ENCODE measurements at regions not wholly inside any gene's neighbourhood (a gene's known extent, or its start where the extent isn't known, plus 50 kb on each side); places are given as distances from the start of the nearest gene placed in this dataset.

DNA sequence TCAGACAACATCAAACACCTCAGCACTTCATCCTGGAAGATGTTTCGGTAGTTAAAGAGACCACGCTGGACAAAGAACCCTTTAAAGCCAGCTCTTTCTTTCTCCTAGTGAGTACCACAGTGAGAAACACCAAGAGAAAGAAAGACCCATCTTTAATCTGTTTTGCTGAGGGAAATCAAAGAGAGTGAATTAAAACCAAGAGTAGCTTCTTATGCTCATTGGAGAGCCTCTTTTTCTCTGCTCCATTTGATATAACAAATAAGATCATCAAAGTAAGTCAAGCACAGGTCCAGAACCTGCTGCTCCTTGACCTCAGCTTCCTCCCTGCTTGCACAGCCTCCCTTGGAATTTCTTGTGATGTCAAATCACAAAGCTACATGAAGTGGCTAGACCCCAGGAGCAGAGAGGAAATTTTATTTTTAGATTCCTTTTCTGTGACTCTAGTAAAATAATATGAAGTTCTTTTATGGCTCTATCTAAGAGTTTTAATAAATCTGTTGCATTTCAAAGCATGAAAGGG, 436.4 kb downstream of the C3orf38 start:
- POLR2A ChIA-PET = no interaction called here
- no peak overlapping the region for H2AFZ ChIP-seq (ENCODE audit: low read depth)

DNA sequence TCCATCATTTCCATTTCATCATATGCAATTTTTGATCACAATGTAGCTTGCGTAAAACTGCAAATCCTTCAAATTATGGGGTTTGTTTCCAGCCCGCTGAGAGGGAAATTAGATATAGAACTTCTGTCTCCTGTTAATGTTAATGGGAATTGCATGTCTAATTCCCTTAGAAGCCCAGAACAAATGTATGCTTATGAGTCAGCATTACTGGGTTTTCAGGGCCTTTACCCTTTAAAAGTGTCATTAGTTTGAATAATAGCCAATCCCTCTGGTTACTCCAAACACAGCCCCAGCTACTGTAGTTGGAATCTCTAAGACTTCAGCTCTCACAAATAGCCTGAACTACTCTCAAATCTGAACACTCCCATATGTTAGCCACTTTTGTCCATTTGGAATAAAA, 439.4 kb downstream of the C3orf38 start:
- no peak overlapping the region for H3K4me3 ChIP-seq (ENCODE audit: low read depth in 2 of 2, low read length in 1 of 2)
- no peak overlapping the region for H2AFZ ChIP-seq (ENCODE audit: low read depth)
- WGBS (ENCODE audit: low lambda C conversion rate) = 1% methylated on average over 2 of the region's 2 CpGs
- ChIA-PET CTCF (no interaction called here), POLR2A (no interaction called here)
- no peaks in the 10 kb centered on the region for H3K9me3 ChIP-seq
- H3K4me2 ChIP-seq = no peak overlapping the region
- H3K27me3 ChIP-seq (ENCODE audit: insufficient read depth) = no peaks in the 10 kb centered on the region
- no peaks in the 10 kb centered on the region; a peak in 1 of 4 replicates for H3K4me1 ChIP-seq (ENCODE audit: control insufficient read depth in 1 of 2, insufficient read depth in 2 of 2, low read depth in 1 of 2, low read length in 1 of 2)
- no peaks in the 10 kb centered on the region for H4K20me1 ChIP-seq (ENCODE audit: insufficient read depth)
- no peak overlapping the region for H3K9ac ChIP-seq
- no peak for DNase-seq
- no peaks in the 10 kb centered on the region for H3K36me3 ChIP-seq (replicated peaks in 1 of 2; ENCODE audit: control insufficient read depth in 1 of 2, insufficient read depth in 2 of 2, low read length in 1 of 2)
- H3F3A ChIP-seq (replicated peaks; ENCODE audit: insufficient read depth) = no peaks in the 10 kb centered on the region
- no peaks in the 10 kb centered on the region for H3K79me2 ChIP-seq (ENCODE audit: insufficient read depth)
- H3K27ac ChIP-seq (ENCODE audit: low read depth in 2 of 2, low read length in 1 of 2) = no peak overlapping the region
- 0 out of 2 replicates have a peak, but pooled peaks cover 3% of the 10 kb centered on the region for H3K9me2 ChIP-seq
- no peak for TF ChIP-seq TEAD4 (IDR thresholded peaks at IDR 0.05; ENCODE audit: borderline replicate concordance, insufficient read depth)
- no peak for TF ChIP-seq JUND (IDR thresholded peaks at IDR 0.05)
- TF ChIP-seq RCOR1 (IDR thresholded peaks at IDR 0.05; ENCODE audit: low read length) = no peak

More for the DNA sequence above, 436.4 kb downstream of the C3orf38 start:
- H3K4me2 ChIP-seq = no peak overlapping the region
- WGBS (ENCODE audit: low lambda C conversion rate) = 3% methylated on average over 2 of the region's 2 CpGs
- no peak overlapping the region for H3K9ac ChIP-seq
- H3K4me3 ChIP-seq (ENCODE audit: low read depth in 2 of 2, low read length in 1 of 2) = no peak overlapping the region
- H3K36me3 ChIP-seq (replicated peaks in 1 of 2; ENCODE audit: control insufficient read depth in 1 of 2, insufficient read depth in 2 of 2, low read length in 1 of 2) = no peaks in the 10 kb centered on the region
- H3K9me3 ChIP-seq = no peaks in the 10 kb centered on the region
- no peaks in the 10 kb centered on the region for H4K20me1 ChIP-seq (ENCODE audit: insufficient read depth)
- TF ChIP-seq, protein P1, sequence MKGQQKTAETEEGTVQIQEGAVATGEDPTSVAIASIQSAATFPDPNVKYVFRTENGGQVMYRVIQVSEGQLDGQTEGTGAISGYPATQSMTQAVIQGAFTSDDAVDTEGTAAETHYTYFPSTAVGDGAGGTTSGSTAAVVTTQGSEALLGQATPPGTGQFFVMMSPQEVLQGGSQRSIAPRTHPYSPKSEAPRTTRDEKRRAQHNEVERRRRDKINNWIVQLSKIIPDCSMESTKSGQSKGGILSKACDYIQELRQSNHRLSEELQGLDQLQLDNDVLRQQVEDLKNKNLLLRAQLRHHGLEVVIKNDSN (IDR thresholded peaks at IDR 0.05; ENCODE audit: borderline replicate concordance, low read depth) = no peak
- TF ChIP-seq, protein P2, sequence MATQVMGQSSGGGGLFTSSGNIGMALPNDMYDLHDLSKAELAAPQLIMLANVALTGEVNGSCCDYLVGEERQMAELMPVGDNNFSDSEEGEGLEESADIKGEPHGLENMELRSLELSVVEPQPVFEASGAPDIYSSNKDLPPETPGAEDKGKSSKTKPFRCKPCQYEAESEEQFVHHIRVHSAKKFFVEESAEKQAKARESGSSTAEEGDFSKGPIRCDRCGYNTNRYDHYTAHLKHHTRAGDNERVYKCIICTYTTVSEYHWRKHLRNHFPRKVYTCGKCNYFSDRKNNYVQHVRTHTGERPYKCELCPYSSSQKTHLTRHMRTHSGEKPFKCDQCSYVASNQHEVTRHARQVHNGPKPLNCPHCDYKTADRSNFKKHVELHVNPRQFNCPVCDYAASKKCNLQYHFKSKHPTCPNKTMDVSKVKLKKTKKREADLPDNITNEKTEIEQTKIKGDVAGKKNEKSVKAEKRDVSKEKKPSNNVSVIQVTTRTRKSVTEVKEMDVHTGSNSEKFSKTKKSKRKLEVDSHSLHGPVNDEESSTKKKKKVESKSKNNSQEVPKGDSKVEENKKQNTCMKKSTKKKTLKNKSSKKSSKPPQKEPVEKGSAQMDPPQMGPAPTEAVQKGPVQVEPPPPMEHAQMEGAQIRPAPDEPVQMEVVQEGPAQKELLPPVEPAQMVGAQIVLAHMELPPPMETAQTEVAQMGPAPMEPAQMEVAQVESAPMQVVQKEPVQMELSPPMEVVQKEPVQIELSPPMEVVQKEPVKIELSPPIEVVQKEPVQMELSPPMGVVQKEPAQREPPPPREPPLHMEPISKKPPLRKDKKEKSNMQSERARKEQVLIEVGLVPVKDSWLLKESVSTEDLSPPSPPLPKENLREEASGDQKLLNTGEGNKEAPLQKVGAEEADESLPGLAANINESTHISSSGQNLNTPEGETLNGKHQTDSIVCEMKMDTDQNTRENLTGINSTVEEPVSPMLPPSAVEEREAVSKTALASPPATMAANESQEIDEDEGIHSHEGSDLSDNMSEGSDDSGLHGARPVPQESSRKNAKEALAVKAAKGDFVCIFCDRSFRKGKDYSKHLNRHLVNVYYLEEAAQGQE (IDR thresholded peaks at IDR 0.05; ENCODE audit: low read depth, low read length) = no peak
- TF ChIP-seq NRF1 (IDR thresholded peaks at IDR 0.05; ENCODE audit: low read depth, low read length) (no peak), TAF1 (IDR thresholded peaks at IDR 0.05; ENCODE audit: borderline replicate concordance, low read depth, low read length) (no peak), RXRA (IDR thresholded peaks at IDR 0.05; ENCODE audit: borderline replicate concordance, low read depth) (no peak), GABPA (IDR thresholded peaks at IDR 0.05; ENCODE audit: low read depth) (no peak), EP300 (IDR thresholded peaks at IDR 0.05; ENCODE audit: borderline replicate concordance in 1 of 2, low read depth in 1 of 2, low read length in 1 of 2) (no peak), YY1 (IDR thresholded peaks at IDR 0.05; ENCODE audit: low read depth) (no peak)
- TF ChIP-seq, protein P3, sequence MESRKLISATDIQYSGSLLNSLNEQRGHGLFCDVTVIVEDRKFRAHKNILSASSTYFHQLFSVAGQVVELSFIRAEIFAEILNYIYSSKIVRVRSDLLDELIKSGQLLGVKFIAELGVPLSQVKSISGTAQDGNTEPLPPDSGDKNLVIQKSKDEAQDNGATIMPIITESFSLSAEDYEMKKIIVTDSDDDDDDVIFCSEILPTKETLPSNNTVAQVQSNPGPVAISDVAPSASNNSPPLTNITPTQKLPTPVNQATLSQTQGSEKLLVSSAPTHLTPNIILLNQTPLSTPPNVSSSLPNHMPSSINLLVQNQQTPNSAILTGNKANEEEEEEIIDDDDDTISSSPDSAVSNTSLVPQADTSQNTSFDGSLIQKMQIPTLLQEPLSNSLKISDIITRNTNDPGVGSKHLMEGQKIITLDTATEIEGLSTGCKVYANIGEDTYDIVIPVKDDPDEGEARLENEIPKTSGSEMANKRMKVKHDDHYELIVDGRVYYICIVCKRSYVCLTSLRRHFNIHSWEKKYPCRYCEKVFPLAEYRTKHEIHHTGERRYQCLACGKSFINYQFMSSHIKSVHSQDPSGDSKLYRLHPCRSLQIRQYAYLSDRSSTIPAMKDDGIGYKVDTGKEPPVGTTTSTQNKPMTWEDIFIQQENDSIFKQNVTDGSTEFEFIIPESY (IDR thresholded peaks at IDR 0.05; ENCODE audit: borderline replicate concordance, low read depth) = no peak
- no peak for DNase-seq
- H3K79me2 ChIP-seq (ENCODE audit: insufficient read depth) = no peaks in the 10 kb centered on the region
- no peaks in the 10 kb centered on the region; a peak in 1 of 4 replicates for H3K4me1 ChIP-seq (ENCODE audit: control insufficient read depth in 1 of 2, insufficient read depth in 2 of 2, low read depth in 1 of 2, low read length in 1 of 2)
- CTCF ChIA-PET = no interaction called here
- no peak overlapping the region for H3K27ac ChIP-seq (ENCODE audit: low read depth in 2 of 2, low read length in 1 of 2)
- 0 out of 2 replicates have a peak, but pooled peaks cover 3% of the 10 kb centered on the region for H3K9me2 ChIP-seq
- H3K27me3 ChIP-seq (ENCODE audit: insufficient read depth) = no peaks in the 10 kb centered on the region
- H3F3A ChIP-seq (replicated peaks; ENCODE audit: insufficient read depth) = no peaks in the 10 kb centered on the region
